Gastroesophageal sphincter (tissue), 3 donors: ENCODE measurements at regions not wholly inside any gene's neighbourhood (a gene's known extent, or its start where the extent isn't known, plus 50 kb on each side); places are given as distances from the start of the nearest gene placed in this dataset.

Experiments used
- EP300 ChIP-seq: sonication (generic); formaldehyde crosslinking; IDR thresholded peaks from one replicate; pipeline ENCODE4 v1.6.1; 2017; ENCODE audit warnings: antibody characterized with exemption, mild to moderate bottlenecking
- POLR2A ChIP-seq, 2 donors: fragments of 450-650 bp; IDR thresholded peaks; one replicate each; pipeline ENCODE4 v1.6.1; 2017; ENCODE audit warnings: antibody characterized with exemption in 2 of 2, mild to moderate bottlenecking in 2 of 2, moderate library complexity in 1 of 2
- POLR2AphosphoS5 ChIP-seq: sonication (generic); formaldehyde crosslinking; IDR thresholded peaks from one replicate; pipeline ENCODE4 v1.6.1; 2017; ENCODE audit warnings: antibody characterized with exemption
- TF ChIP-seq, protein P1 (sequence below), 4 experiments: fragments of 200-600 bp in 2 of 4; fragments of 450-650 bp in 2 of 4; sonication (generic) in 1 of 4; IDR thresholded peaks; one replicate each; pipeline ENCODE4 v1.5.1; 2017 to 2019; ENCODE audit warnings: antibody characterized with exemption in 4 of 4, mild to moderate bottlenecking in 2 of 4, moderate library complexity in 2 of 4

DNA sequence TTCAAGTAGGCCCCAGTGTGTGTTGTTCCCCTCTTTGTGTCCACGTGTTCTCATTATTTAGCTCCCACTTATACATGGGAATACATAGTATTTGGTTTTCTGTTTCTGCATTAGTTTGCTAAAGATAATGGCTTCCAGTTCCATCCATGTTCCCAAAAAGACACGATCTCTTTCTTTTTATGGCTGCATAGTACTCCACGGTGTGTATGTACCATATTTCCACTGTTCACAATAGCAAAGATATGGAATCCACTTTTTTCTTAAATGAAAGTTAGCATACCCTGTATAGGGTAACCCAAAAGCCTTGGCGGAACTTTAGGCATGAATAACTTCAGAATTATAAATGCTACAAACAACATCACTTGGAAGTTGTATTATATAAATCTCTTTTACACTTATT lies 83.4 kb upstream of the NDUFV2 start:
- TF ChIP-seq, protein P1, sequence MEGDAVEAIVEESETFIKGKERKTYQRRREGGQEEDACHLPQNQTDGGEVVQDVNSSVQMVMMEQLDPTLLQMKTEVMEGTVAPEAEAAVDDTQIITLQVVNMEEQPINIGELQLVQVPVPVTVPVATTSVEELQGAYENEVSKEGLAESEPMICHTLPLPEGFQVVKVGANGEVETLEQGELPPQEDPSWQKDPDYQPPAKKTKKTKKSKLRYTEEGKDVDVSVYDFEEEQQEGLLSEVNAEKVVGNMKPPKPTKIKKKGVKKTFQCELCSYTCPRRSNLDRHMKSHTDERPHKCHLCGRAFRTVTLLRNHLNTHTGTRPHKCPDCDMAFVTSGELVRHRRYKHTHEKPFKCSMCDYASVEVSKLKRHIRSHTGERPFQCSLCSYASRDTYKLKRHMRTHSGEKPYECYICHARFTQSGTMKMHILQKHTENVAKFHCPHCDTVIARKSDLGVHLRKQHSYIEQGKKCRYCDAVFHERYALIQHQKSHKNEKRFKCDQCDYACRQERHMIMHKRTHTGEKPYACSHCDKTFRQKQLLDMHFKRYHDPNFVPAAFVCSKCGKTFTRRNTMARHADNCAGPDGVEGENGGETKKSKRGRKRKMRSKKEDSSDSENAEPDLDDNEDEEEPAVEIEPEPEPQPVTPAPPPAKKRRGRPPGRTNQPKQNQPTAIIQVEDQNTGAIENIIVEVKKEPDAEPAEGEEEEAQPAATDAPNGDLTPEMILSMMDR (IDR thresholded peaks at IDR 0.05): no peak
- TF ChIP-seq POLR2AphosphoS5 (no peak), POLR2A (IDR thresholded peaks at IDR 0.05) (no peak), EP300 (no peak)
